ENCODE measurements at regions not wholly inside any gene's neighbourhood (a gene's known extent, or its start where the extent isn't known, plus 50 kb on each side); places are given as distances from the start of the nearest gene placed in this dataset.

DNA sequence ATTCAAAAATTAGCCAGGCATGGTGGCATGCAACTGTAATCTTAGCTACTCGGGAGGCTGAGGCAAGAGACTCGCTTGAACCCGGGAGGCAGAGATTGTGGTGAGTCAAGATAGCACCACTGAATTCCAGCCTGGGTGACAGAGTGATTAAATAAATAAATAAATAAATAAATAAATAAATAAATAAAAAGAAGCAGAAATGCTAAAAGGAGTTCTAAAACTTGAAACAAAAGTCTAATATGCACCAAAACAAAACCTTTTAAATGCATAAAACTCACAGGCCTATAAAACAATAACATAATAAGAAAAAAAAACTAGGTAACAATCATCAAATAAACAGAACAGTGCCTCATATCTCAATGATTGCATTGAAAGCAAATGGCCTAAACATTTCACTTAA is 1458.9 kb downstream of the AMY1C start:
- TF ChIP-seq POLR2AphosphoS5 (IDR thresholded peaks at IDR 0.05; ENCODE audit: low read depth, low read length) (no peak), TAF1 (IDR thresholded peaks at IDR 0.05; ENCODE audit: borderline replicate concordance, insufficient read depth, low read length) (no peak), FOXP2 (optimal IDR thresholded peaks at IDR 0.05; ENCODE audit: borderline replicate concordance, extremely low read depth, extremely low read length, insufficient read depth) (no peak), SIN3A (IDR thresholded peaks at IDR 0.05; ENCODE audit: borderline replicate concordance, insufficient read depth, low read length) (no peak)
- TF ChIP-seq, protein P1, sequence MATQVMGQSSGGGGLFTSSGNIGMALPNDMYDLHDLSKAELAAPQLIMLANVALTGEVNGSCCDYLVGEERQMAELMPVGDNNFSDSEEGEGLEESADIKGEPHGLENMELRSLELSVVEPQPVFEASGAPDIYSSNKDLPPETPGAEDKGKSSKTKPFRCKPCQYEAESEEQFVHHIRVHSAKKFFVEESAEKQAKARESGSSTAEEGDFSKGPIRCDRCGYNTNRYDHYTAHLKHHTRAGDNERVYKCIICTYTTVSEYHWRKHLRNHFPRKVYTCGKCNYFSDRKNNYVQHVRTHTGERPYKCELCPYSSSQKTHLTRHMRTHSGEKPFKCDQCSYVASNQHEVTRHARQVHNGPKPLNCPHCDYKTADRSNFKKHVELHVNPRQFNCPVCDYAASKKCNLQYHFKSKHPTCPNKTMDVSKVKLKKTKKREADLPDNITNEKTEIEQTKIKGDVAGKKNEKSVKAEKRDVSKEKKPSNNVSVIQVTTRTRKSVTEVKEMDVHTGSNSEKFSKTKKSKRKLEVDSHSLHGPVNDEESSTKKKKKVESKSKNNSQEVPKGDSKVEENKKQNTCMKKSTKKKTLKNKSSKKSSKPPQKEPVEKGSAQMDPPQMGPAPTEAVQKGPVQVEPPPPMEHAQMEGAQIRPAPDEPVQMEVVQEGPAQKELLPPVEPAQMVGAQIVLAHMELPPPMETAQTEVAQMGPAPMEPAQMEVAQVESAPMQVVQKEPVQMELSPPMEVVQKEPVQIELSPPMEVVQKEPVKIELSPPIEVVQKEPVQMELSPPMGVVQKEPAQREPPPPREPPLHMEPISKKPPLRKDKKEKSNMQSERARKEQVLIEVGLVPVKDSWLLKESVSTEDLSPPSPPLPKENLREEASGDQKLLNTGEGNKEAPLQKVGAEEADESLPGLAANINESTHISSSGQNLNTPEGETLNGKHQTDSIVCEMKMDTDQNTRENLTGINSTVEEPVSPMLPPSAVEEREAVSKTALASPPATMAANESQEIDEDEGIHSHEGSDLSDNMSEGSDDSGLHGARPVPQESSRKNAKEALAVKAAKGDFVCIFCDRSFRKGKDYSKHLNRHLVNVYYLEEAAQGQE (IDR thresholded peaks at IDR 0.05; ENCODE audit: insufficient read depth in 1 of 2, low read depth in 2 of 2, low read length in 2 of 2): no peak

DNA sequence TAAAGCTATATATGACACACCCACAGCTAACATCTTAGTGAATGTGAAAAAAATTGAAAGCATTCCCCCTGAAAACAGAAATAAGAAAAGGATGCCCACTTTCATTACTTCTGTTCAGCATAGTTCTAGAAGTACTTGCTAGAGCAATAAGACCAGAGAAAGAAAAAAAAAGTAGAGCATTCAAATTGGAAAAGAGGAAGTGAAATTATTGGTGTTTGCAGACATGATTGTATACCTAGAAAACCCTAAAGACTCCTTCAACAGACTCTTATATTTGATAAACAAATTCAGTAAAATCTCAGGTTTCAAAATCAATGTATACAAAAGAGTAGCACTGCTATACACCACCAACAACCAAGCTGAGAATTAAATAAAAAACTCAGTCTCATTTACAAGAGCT is 1461.0 kb downstream of the AMY1C start:
- TF ChIP-seq TAF1 (IDR thresholded peaks at IDR 0.05; ENCODE audit: borderline replicate concordance, insufficient read depth, low read length) (no peak), FOXP2 (optimal IDR thresholded peaks at IDR 0.05; ENCODE audit: borderline replicate concordance, extremely low read depth, extremely low read length, insufficient read depth) (no peak), SIN3A (IDR thresholded peaks at IDR 0.05; ENCODE audit: borderline replicate concordance, insufficient read depth, low read length) (no peak), POLR2AphosphoS5 (IDR thresholded peaks at IDR 0.05; ENCODE audit: low read depth, low read length) (no peak)
- TF ChIP-seq, protein P1 (IDR thresholded peaks at IDR 0.05; ENCODE audit: insufficient read depth in 1 of 2, low read depth in 2 of 2, low read length in 2 of 2): no peak

DNA sequence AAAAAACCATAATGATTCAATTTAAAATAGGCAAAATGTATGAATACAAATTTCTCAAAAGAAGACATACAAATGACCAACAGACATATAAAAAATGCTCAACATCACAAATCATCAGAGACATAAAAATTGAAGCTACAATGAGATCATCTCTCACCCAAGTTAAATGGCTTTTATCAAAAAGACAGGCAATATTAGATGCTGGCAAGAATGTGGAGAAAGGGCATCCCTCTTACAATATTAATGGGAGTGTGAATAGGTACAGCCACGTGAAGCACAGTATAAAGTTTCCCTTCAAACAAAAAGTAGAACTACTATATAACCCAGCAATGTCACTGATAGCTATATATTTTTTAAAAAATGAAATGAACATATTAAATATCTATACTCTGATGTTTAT is 1481.7 kb downstream of the AMY1C start:
- TF ChIP-seq, protein P1 (IDR thresholded peaks at IDR 0.05; ENCODE audit: insufficient read depth in 1 of 2, low read depth in 2 of 2, low read length in 2 of 2): no peak

DNA sequence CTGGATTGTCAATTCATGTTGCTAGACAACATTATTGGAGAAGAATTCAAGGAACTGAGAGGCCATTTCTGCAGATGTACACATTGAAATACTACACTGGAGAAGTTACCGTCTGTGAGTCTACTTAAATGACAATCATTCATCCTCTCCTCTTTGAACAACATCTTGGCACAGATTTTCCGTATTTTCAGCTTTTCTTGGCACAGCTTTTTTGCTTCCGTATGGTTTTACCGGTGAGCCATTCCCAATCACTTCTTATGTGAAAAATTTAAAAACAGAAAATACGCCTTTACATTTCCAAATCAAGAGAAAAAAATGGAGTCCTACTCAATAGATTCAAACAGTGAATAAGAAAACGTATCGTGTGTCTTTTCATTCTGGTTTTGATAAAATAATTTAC is 1493.7 kb downstream of the AMY1C start:
- TF ChIP-seq SIN3A (IDR thresholded peaks at IDR 0.05; ENCODE audit: borderline replicate concordance, insufficient read depth, low read length): no peak
- no peak for TF ChIP-seq TAF1 (IDR thresholded peaks at IDR 0.05; ENCODE audit: borderline replicate concordance, insufficient read depth, low read length)
- no peak for TF ChIP-seq POLR2AphosphoS5 (IDR thresholded peaks at IDR 0.05; ENCODE audit: low read depth, low read length)
- no peak for TF ChIP-seq FOXP2 (optimal IDR thresholded peaks at IDR 0.05; ENCODE audit: borderline replicate concordance, extremely low read depth, extremely low read length, insufficient read depth)
- TF ChIP-seq, protein P1 (IDR thresholded peaks at IDR 0.05; ENCODE audit: insufficient read depth in 1 of 2, low read depth in 2 of 2, low read length in 2 of 2): no peak

DNA sequence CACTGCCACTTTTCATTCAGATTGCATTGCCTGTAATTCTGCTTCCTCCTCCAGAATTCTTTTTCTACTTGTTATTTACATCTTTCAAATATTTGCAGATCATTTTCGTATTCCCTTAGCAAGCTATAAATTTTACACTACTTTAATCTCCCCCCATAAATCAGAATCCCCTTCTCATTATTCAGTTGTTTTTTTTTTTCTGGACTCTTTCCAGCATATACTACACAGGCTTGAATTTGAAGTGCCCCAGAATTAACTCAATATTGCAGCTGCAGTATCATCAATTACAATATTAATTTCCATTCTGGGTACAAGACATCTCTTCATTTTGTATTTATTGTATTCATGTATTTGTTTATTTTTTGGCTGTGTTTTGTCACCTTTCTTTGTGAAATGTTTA is 1494.3 kb downstream of the AMY1C start:
- no peak for TF ChIP-seq FOXP2 (optimal IDR thresholded peaks at IDR 0.05; ENCODE audit: borderline replicate concordance, extremely low read depth, extremely low read length, insufficient read depth)
- no peak for TF ChIP-seq POLR2AphosphoS5 (IDR thresholded peaks at IDR 0.05; ENCODE audit: low read depth, low read length)
- TF ChIP-seq SIN3A (IDR thresholded peaks at IDR 0.05; ENCODE audit: borderline replicate concordance, insufficient read depth, low read length): no peak
- TF ChIP-seq TAF1 (IDR thresholded peaks at IDR 0.05; ENCODE audit: borderline replicate concordance, insufficient read depth, low read length): no peak
- TF ChIP-seq, protein P1 (IDR thresholded peaks at IDR 0.05; ENCODE audit: insufficient read depth in 1 of 2, low read depth in 2 of 2, low read length in 2 of 2): no peak
